Natural killer cell treated with Interleukin-12 subunit alpha and Interleukin-12 subunit beta and Interleukin-15 and Interleukin-18, amount 100 ng/mL, for 72 hours (primary cell): ENCODE measurements at regions not wholly inside any gene's neighbourhood (a gene's known extent, or its start where the extent isn't known, plus 50 kb on each side); places are given as distances from the start of the nearest gene placed in this dataset.

Source experiments
- ATAC-seq, 2 donors: fragments of 150-1000 bp; cut with Tn5 transposase in 1 of 2; sonication (Bioruptor Pico), chemical (Tn5 transposase) in 1 of 2; 2 replicates each; pipeline ENCODE4 v1.10.0; 2021
- DNase-seq: peaks from one replicate; pipeline ENCODE4 v3.0.0; 2022; ENCODE audit warnings: low spot score
- H3K27ac Mint-ChIP-seq, 2 donors: 1 replicate in 1 of 2; 2 replicates in 1 of 2; pipeline ENCODE4 v1.8.0; 2022; ENCODE audit warnings: mixed read lengths in 2 of 2, mild to moderate bottlenecking in 1 of 2, moderate library complexity in 1 of 2
- H3K27me3 Mint-ChIP-seq, 2 donors: 1 replicate in 1 of 2; 2 replicates in 1 of 2; pipeline ENCODE4 v1.8.0; 2022; ENCODE audit warnings: mixed read lengths in 2 of 2
- H3K36me3 Mint-ChIP-seq: one replicate; pipeline ENCODE4 v1.8.0; 2022; ENCODE audit warnings: mixed read lengths
- H3K4me1 Mint-ChIP-seq, 2 donors: 1 replicate in 1 of 2; 2 replicates in 1 of 2; pipeline ENCODE4 v1.8.0; 2022; ENCODE audit warnings: low read depth in 2 of 2, mixed read lengths in 2 of 2, mild to moderate bottlenecking in 1 of 2
- H3K4me3 Mint-ChIP-seq: one replicate; pipeline ENCODE4 v1.8.0; 2022; ENCODE audit warnings: mixed read lengths
- H3K9me3 Mint-ChIP-seq: 2 replicates; pipeline ENCODE4 v1.8.0; 2022; ENCODE audit warnings: mixed read lengths

GRCh38 chr3:55413236-55413635, 73.9 kb downstream of the WNT5A start:
- no peaks in the 10 kb centered on the region for H3K4me1 Mint-ChIP-seq
- DNase-seq (no peak), ATAC-seq (no peak)
- peaks cover 4% of the 10 kb centered on the region for H3K36me3 Mint-ChIP-seq
- H3K4me3 Mint-ChIP-seq: no peak overlapping the region
- H3K27me3 Mint-ChIP-seq: no peaks in the 10 kb centered on the region
- H3K9me3 Mint-ChIP-seq: peaks cover 11% of the 10 kb centered on the region
- H3K27ac Mint-ChIP-seq: no peak overlapping the region

DNA sequence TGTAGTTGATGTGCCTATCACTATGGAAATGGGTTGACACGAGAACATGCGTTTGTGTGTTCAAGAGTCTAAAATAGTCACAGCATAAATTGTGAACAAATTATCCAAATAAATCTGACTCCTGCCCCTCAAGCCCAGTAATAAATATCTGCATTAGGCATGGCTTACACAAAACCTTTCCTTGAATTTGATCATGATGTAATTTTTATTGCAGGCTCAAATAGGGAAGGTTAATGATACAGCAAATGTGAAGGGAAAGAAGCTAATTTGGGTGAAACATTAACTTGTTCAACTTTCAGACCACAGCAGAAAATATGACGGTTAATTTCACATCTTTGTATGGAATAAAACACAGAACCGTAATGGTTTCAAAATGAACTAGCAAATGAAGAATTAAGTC, 74.6 kb downstream of the WNT5A start:
- ATAC-seq (no peak), DNase-seq (no peak)
- no peak overlapping the region for H3K4me3 Mint-ChIP-seq
- no peaks in the 10 kb centered on the region for H3K36me3 Mint-ChIP-seq
- no peaks in the 10 kb centered on the region for H3K4me1 Mint-ChIP-seq
- H3K27me3 Mint-ChIP-seq: no peaks in the 10 kb centered on the region
- no peak overlapping the region for H3K27ac Mint-ChIP-seq
- H3K9me3 Mint-ChIP-seq: peaks cover 10% of the 10 kb centered on the region

DNA sequence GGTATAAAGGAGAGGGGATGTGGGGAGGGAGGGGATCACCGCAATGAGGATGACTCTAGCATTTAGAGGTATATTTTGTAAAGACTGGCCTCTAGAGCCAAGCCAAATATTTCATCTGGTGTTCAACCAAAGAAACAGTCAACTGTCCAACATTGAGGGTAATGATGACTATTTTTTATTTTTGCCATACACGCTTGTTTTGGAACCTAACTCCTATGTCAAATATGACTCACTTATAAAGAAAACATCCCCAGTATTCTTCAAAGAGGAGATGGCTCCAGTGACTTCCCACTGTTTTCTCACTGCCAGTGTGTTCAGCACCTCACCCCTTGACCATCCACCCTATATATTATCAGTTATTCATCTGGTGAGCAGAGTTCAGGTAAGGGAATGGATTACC, 77.3 kb downstream of the WNT5A start:
- DNase-seq: no peak

GRCh38 chr3:55408193-55408826, 78.8 kb downstream of the WNT5A start:
- Mint-ChIP-seq H3K9me3 (peaks cover 3% of the 10 kb centered on the region), H3K4me1 (no peaks in the 10 kb centered on the region), H3K27ac (no peak overlapping the region), H3K36me3 (no peaks in the 10 kb centered on the region), H3K4me3 (no peak overlapping the region), H3K27me3 (no peaks in the 10 kb centered on the region)
- no peak for DNase-seq
- no peak for ATAC-seq

More for the DNA sequence above, 77.3 kb downstream of the WNT5A start:
- H3K27me3 Mint-ChIP-seq: no peaks in the 10 kb centered on the region
- no peak overlapping the region for H3K4me3 Mint-ChIP-seq
- no peak overlapping the region for H3K27ac Mint-ChIP-seq
- H3K36me3 Mint-ChIP-seq: no peaks in the 10 kb centered on the region
- ATAC-seq: no peak
- H3K4me1 Mint-ChIP-seq: no peaks in the 10 kb centered on the region
- H3K9me3 Mint-ChIP-seq: peaks cover 7% of the 10 kb centered on the region

GRCh38 chr3:55407426-55407820, 79.7 kb downstream of the WNT5A start:
- Mint-ChIP-seq H3K9me3 (peaks cover 3% of the 10 kb centered on the region), H3K4me1 (no peaks in the 10 kb centered on the region), H3K27me3 (no peaks in the 10 kb centered on the region), H3K36me3 (no peaks in the 10 kb centered on the region), H3K4me3 (no peak overlapping the region), H3K27ac (no peak overlapping the region)
- no peak for ATAC-seq
- no peak for DNase-seq

- Mint-ChIP-seq H3K4me3 (no peak overlapping the region), H3K27me3 (no peaks in the 10 kb centered on the region), H3K9me3 (peaks cover 3% of the 10 kb centered on the region), H3K36me3 (no peaks in the 10 kb centered on the region), H3K4me1 (no peaks in the 10 kb centered on the region), H3K27ac (no peak overlapping the region)
- DNase-seq (no peak), ATAC-seq (no peak)
Measured at GRCh38 chr3:55406696-55407425, 80.2 kb downstream of the WNT5A start.

- Mint-ChIP-seq H3K36me3 (no peaks in the 10 kb centered on the region), H3K4me3 (no peak overlapping the region)
Measured at GRCh38 chr3:55405436-55405835, 81.7 kb downstream of the WNT5A start.

DNA sequence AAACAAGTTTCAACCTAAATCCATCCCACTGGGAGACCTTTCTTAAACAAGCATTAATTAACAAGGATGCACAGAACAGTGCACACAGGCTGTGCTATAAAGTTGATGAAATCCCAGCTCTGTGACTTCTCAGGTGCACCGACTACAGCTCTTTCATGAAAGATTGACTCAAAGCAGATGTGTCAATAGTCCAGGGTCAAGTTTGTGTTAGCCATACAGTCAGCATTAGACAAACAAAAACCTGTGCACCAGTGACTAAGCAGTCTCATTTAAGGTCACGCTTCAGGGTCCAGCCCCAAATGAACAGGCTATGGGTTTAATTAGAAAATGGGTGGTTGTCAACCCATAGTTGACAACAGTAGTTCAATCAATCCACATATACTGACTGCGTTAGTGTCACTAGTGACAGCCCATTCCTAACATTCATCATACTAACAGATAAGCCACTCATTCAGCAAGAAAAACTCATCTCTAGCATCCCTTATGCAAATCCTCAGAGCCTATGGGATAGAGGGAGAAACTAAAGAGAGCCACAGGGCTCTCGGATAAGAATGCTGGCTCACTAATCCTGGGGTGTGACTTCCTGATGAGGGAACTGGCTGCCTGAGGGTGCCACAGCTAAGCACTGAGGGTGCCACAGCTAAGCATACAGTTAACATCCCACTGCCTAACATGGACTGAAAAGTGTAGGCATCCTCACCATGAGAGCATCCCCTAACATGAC, 84.1 kb downstream of the WNT5A start:
- no peak for DNase-seq
- no peak for ATAC-seq
- H3K36me3 Mint-ChIP-seq: no peaks in the 10 kb centered on the region

More at GRCh38 chr3:55405436-55405835, 81.7 kb downstream of the WNT5A start:
- DNase-seq (no peak), ATAC-seq (no peak)
- H3K27me3 Mint-ChIP-seq: no peaks in the 10 kb centered on the region
- H3K4me1 Mint-ChIP-seq: no peaks in the 10 kb centered on the region
- H3K9me3 Mint-ChIP-seq: no peaks in the 10 kb centered on the region
- no peak overlapping the region for H3K27ac Mint-ChIP-seq

DNA sequence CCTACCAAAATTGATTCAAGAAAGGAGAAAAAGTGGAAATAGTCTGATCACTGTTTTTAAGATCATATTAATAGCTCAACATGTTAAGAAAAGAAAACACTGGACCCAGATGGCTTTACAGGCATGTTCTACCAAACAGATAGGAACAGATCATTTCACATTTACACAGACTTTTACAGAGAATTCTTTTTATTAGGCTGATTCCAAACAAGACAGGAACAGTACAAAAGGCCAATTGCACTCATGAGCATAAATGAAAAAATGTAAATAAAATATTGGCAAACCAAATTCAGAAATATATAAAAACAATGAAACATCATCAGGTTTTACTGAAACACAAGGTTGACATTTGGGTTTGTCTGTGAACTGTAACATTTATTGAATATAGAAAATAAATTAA, 106.5 kb downstream of the WNT5A start:
- Mint-ChIP-seq H3K27me3 (no peaks in the 10 kb centered on the region), H3K9me3 (peaks cover 7% of the 10 kb centered on the region), H3K36me3 (no peaks in the 10 kb centered on the region), H3K4me1 (no peaks in the 10 kb centered on the region), H3K4me3 (no peak overlapping the region), H3K27ac (no peak overlapping the region)
- ATAC-seq (no peak), DNase-seq (no peak)

More for the DNA sequence above, 84.1 kb downstream of the WNT5A start:
- Mint-ChIP-seq H3K9me3 (peaks cover 8% of the 10 kb centered on the region), H3K27ac (no peak overlapping the region), H3K4me3 (no peak overlapping the region), H3K4me1 (no peaks in the 10 kb centered on the region), H3K27me3 (no peaks in the 10 kb centered on the region)

GRCh38 chr3:55376753-55377347, 110.3 kb downstream of the WNT5A start:
- no peak for DNase-seq
- Mint-ChIP-seq H3K27me3 (no peaks in the 10 kb centered on the region), H3K27ac (no peak overlapping the region), H3K9me3 (peaks cover 22% of the 10 kb centered on the region), H3K36me3 (no peaks in the 10 kb centered on the region), H3K4me1 (no peaks in the 10 kb centered on the region), H3K4me3 (no peak overlapping the region)
- no peak for ATAC-seq

GRCh38 chr3:55373423-55373822, 113.7 kb downstream of the WNT5A start:
- ATAC-seq: no peak

DNA sequence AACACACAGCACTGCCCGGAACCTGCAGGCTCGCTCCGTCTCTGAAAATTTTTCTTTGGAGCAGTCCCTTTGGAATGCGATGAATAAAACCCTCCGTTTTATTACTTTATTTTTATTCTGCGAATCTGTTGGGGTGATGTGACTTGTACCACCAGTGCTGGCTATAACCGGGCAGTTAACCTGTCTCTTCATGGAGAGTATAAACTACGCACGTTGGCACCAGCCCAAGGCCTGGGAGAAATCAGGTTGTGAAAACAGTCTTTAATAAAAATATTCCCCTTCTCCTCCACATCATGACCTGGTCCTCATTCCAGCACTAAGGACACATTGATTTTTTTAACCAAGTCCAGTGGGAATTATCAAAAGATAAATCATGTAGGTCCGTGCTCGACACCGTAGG, 116.8 kb downstream of the WNT5A start:
- H3K27me3 Mint-ChIP-seq: no peaks in the 10 kb centered on the region
- DNase-seq (no peak), ATAC-seq (no peak)
- no peaks in the 10 kb centered on the region for H3K4me1 Mint-ChIP-seq
- no peaks in the 10 kb centered on the region for H3K36me3 Mint-ChIP-seq
- peaks cover 19% of the 10 kb centered on the region for H3K9me3 Mint-ChIP-seq
- H3K4me3 Mint-ChIP-seq: no peak overlapping the region
- no peak overlapping the region for H3K27ac Mint-ChIP-seq

More at GRCh38 chr3:55373423-55373822, 113.7 kb downstream of the WNT5A start:
- Mint-ChIP-seq H3K9me3 (peaks cover 23% of the 10 kb centered on the region), H3K27ac (no peak overlapping the region), H3K27me3 (no peaks in the 10 kb centered on the region), H3K4me3 (no peak overlapping the region), H3K4me1 (no peaks in the 10 kb centered on the region), H3K36me3 (no peaks in the 10 kb centered on the region)
- DNase-seq: no peak

- Mint-ChIP-seq H3K27me3 (no peaks in the 10 kb centered on the region), H3K27ac (no peak overlapping the region), H3K9me3 (peaks cover 15% of the 10 kb centered on the region), H3K36me3 (no peaks in the 10 kb centered on the region), H3K4me3 (no peak overlapping the region), H3K4me1 (no peaks in the 10 kb centered on the region)
- ATAC-seq (no peak), DNase-seq (no peak)
Measured at GRCh38 chr3:55369141-55369847, 117.8 kb downstream of the WNT5A start.
